H9 (cell line): ENCODE measurements at regions not wholly inside any gene's neighbourhood (a gene's known extent, or its start where the extent isn't known, plus 50 kb on each side); places are given as distances from the start of the nearest gene placed in this dataset.
A peak's percentile ranks its signal among the peaks of the same experiment; 100 is the strongest.

Source experiments
- DNase-seq: peaks from one replicate; pipeline ENCODE4 v3.0.0-alpha.2; 2017
- H2AFZ ChIP-seq: one replicate; pipeline ENCODE4 v1.6.1; 2013; ENCODE audit warnings: mild to moderate bottlenecking, low read length, control low read depth, moderate library complexity
- H2AK5ac ChIP-seq: 2 replicates; pipeline ENCODE4 v1.6.1; 2013; ENCODE audit warnings: low read length, control low read depth, mixed read lengths; ENCODE audit not compliant: insufficient read length
- H2BK120ac ChIP-seq: one replicate; pipeline ENCODE4 v1.6.1; 2013; ENCODE audit warnings: low read depth, mild to moderate bottlenecking, low read length, control low read depth, inconsistent platforms; ENCODE audit not compliant: poor library complexity, severe bottlenecking
- H2BK12ac ChIP-seq: 2 replicates; pipeline ENCODE4 v1.6.1; 2013; ENCODE audit warnings: low read length, control low read depth, mixed read lengths, low read depth; ENCODE audit not compliant: insufficient read length
- H2BK15ac ChIP-seq: 2 replicates; pipeline ENCODE4 v1.6.1; 2013; ENCODE audit warnings: low read depth, low read length, control low read depth
- H2BK20ac ChIP-seq: one replicate; pipeline ENCODE4 v1.6.1; 2013; ENCODE audit warnings: low read depth, mild to moderate bottlenecking, low read length, control low read depth, inconsistent platforms; ENCODE audit not compliant: poor library complexity, severe bottlenecking
- H2BK5ac ChIP-seq: 2 replicates; pipeline ENCODE4 v1.6.1; 2013; ENCODE audit warnings: low read length, control low read depth, mixed read lengths; ENCODE audit not compliant: insufficient read length
- H3K14ac ChIP-seq: 2 replicates; pipeline ENCODE4 v1.6.1; 2013; ENCODE audit warnings: low read length, control low read depth; ENCODE audit not compliant: insufficient read depth
- H3K18ac ChIP-seq: 2 replicates; pipeline ENCODE4 v1.6.1; 2013; ENCODE audit warnings: low read depth, mild to moderate bottlenecking, mixed read lengths, low read length, control low read depth; ENCODE audit not compliant: insufficient read length
- H3K23ac ChIP-seq: 2 replicates; pipeline ENCODE4 v1.6.1; 2013; ENCODE audit warnings: low read length, control low read depth, mixed read lengths, low read depth; ENCODE audit not compliant: insufficient read length
- H3K23me2 ChIP-seq: 2 replicates; pipeline ENCODE4 v1.6.1; 2013; ENCODE audit warnings: low read depth, mild to moderate bottlenecking, mixed read lengths, low read length, control low read depth; ENCODE audit not compliant: insufficient read length, poor library complexity, severe bottlenecking
- H3K27ac ChIP-seq: 2 replicates; pipeline ENCODE4 v1.5.1; 2013; ENCODE audit warnings: low read length, control low read depth, mixed read lengths, low read depth; ENCODE audit not compliant: insufficient read length
- H3K27me3 ChIP-seq: 2 replicates; pipeline ENCODE4 v1.6.1; 2013; ENCODE audit warnings: low read length, control low read depth, inconsistent platforms; ENCODE audit not compliant: insufficient read depth
- H3K4ac ChIP-seq: 2 replicates; pipeline ENCODE4 v1.6.1; 2013; ENCODE audit warnings: low read depth, mild to moderate bottlenecking, control low read depth, inconsistent platforms, low read length, moderate library complexity
- H3K4me1 ChIP-seq: 2 replicates; pipeline ENCODE4 v1.6.1; 2013; ENCODE audit warnings: low read length, control low read depth, inconsistent platforms; ENCODE audit not compliant: insufficient read depth
- H3K4me2 ChIP-seq: 2 replicates; pipeline ENCODE4 v1.6.1; 2013; ENCODE audit warnings: low read length, control low read depth, mixed read lengths; ENCODE audit not compliant: insufficient read length, insufficient read depth
- H3K56ac ChIP-seq: 2 replicates; pipeline ENCODE4 v1.6.1; 2013; ENCODE audit warnings: low read depth, mild to moderate bottlenecking, mixed read lengths, low read length, control low read depth; ENCODE audit not compliant: insufficient read length
- H3K79me1 ChIP-seq: 2 replicates; pipeline ENCODE4 v1.6.1; 2013; ENCODE audit warnings: low read depth, mild to moderate bottlenecking, moderate library complexity, low read length, control low read depth, inconsistent platforms; ENCODE audit not compliant: insufficient read depth, poor library complexity, severe bottlenecking
- H3K79me2 ChIP-seq: 2 replicates; pipeline ENCODE4 v1.6.1; 2013; ENCODE audit warnings: low read length, control low read depth, inconsistent platforms; ENCODE audit not compliant: insufficient read depth
- H3K9ac ChIP-seq: 2 replicates; pipeline ENCODE4 v1.6.1; 2013; ENCODE audit warnings: low read length, control low read depth, mixed read lengths; ENCODE audit not compliant: insufficient read length; ENCODE audit errors: extremely low read depth
- H3K9me3 ChIP-seq: one replicate; pipeline ENCODE4 v1.6.1; 2013; ENCODE audit warnings: low read depth, low read length, inconsistent platforms; ENCODE audit not compliant: control insufficient read depth
- H3T11ph ChIP-seq: one replicate; pipeline ENCODE4 v1.6.1; 2013; ENCODE audit warnings: mild to moderate bottlenecking, low read length, control low read depth, inconsistent platforms
- H4K20me1 ChIP-seq: one replicate; pipeline ENCODE4 v1.6.1; 2013; ENCODE audit not compliant: control insufficient read depth, insufficient read length, insufficient read depth
- H4K5ac ChIP-seq: 2 replicates; pipeline ENCODE4 v1.6.1; 2013; ENCODE audit warnings: low read depth, mild to moderate bottlenecking, mixed read lengths, low read length, control low read depth; ENCODE audit not compliant: insufficient read length
- H4K8ac ChIP-seq: replicated peaks from 2 replicates; pipeline ENCODE4 v1.6.1; 2013; ENCODE audit warnings: low read length, control low read depth, mixed read lengths, low read depth; ENCODE audit not compliant: insufficient read length
- H4K91ac ChIP-seq: 2 replicates; pipeline ENCODE4 v1.6.1; 2013; ENCODE audit warnings: low read depth, mild to moderate bottlenecking, moderate library complexity, mixed read lengths, low read length, control low read depth; ENCODE audit not compliant: insufficient read length
- H3K27ac Mint-ChIP-seq, 3 experiments: 2 replicates in 2 of 3; 3 replicates in 1 of 3; pipeline ENCODE4 v1.8.0; 2020 to 2021; ENCODE audit warnings: mixed read lengths in 3 of 3, mild to moderate bottlenecking in 1 of 3, moderate library complexity in 1 of 3
- H3K27me3 Mint-ChIP-seq: 2 replicates; pipeline ENCODE4 v1.8.0; 2021; ENCODE audit warnings: low read depth, mild to moderate bottlenecking, moderate library complexity, mixed read lengths
- H3K36me3 Mint-ChIP-seq, 3 experiments: 2 replicates in 2 of 3; 3 replicates in 1 of 3; pipeline ENCODE4 v1.8.0; 2020 to 2021; ENCODE audit warnings: low read depth in 3 of 3, mixed read lengths in 3 of 3; ENCODE audit not compliant: insufficient read depth in 1 of 3
- H3K4me1 Mint-ChIP-seq, 2 experiments: 2 replicates each; pipeline ENCODE4 v1.8.0; 2020; ENCODE audit warnings: mixed read lengths in 2 of 2
- H3K4me3 Mint-ChIP-seq, 2 experiments: 2 replicates in 1 of 2; 3 replicates in 1 of 2; pipeline ENCODE4 v1.8.0; 2020 to 2021; ENCODE audit warnings: mild to moderate bottlenecking in 2 of 2, mixed read lengths in 2 of 2, moderate library complexity in 1 of 2
- H3K9me3 Mint-ChIP-seq, 2 experiments: 2 replicates in 1 of 2; 3 replicates in 1 of 2; pipeline ENCODE4 v1.8.0; 2020; ENCODE audit warnings: mild to moderate bottlenecking in 2 of 2, mixed read lengths in 2 of 2, moderate library complexity in 1 of 2
- TF ChIP-seq, protein P1 (sequence below): fragments of 200-600 bp; sonication (generic); conservative IDR thresholded peaks from 3 replicates; pipeline ENCODE4 v1.8.0; 2021; ENCODE audit warnings: antibody characterized with exemption, mild to moderate bottlenecking

DNA sequence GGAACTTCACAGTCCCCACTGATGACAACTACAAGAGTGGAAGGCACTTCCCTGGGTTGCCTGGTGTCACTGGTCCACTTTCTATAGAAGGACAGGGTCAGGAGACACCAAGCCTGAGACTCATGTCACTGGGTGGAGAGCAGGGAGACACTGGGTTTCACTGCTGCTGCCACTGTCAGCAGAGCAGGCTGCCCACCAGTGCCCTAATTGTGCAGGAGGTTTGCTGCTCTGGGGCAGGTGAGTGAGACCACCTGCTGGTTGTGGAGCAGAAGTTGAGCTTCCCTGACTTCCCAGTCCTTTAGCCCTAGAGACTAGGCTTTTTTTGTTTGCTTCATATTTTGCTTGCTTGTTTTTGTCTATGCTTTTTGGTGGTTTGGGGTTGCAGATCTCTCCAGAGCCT, 528.4 kb upstream of the RGMA start:
- no peak overlapping the region for H3K4me3 Mint-ChIP-seq
- Histone ChIP-seq H4K20me1 (no peaks in the 10 kb centered on the region), H3K4me1 (no peaks in the 10 kb centered on the region), H3K27me3 (no peaks in the 10 kb centered on the region), H3K18ac (no peak overlapping the region), H2BK120ac (no peak overlapping the region), H3K79me2 (no peaks in the 10 kb centered on the region), H2BK20ac (no peak overlapping the region), H3K23me2 (no peaks in the 10 kb centered on the region), H2AFZ (no peak overlapping the region), H3K27ac (no peak overlapping the region), H4K5ac (no peak overlapping the region), H3K79me1 (no peaks in the 10 kb centered on the region), H2AK5ac (no peak overlapping the region), H3K9ac (no peak overlapping the region), H3K14ac (no peak overlapping the region; the same call in 1 of the 2 replicates), H4K8ac (peak overlapping the region; percentile 98), H2BK12ac (no peak overlapping the region), H3K4ac (no peak overlapping the region), H3T11ph (no peak overlapping the region), H2BK15ac (no peak overlapping the region), H3K4me2 (no peak overlapping the region), H2BK5ac (no peak overlapping the region), H3K23ac (no peak overlapping the region), H3K56ac (no peak overlapping the region), H3K9me3 (no peaks in the 10 kb centered on the region), H4K91ac (no peak overlapping the region)
- H3K27ac Mint-ChIP-seq: peak overlapping the region in 1 of 3 experiments; percentile 4; a peak in 2 of 7 replicates
- no peaks in the 10 kb centered on the region for H3K27me3 Mint-ChIP-seq
- peak; percentile 28 for DNase-seq
- H3K4me1 Mint-ChIP-seq: peaks cover 10 to 16% of the 10 kb centered on the region in 2 experiments
- TF ChIP-seq, protein P1, sequence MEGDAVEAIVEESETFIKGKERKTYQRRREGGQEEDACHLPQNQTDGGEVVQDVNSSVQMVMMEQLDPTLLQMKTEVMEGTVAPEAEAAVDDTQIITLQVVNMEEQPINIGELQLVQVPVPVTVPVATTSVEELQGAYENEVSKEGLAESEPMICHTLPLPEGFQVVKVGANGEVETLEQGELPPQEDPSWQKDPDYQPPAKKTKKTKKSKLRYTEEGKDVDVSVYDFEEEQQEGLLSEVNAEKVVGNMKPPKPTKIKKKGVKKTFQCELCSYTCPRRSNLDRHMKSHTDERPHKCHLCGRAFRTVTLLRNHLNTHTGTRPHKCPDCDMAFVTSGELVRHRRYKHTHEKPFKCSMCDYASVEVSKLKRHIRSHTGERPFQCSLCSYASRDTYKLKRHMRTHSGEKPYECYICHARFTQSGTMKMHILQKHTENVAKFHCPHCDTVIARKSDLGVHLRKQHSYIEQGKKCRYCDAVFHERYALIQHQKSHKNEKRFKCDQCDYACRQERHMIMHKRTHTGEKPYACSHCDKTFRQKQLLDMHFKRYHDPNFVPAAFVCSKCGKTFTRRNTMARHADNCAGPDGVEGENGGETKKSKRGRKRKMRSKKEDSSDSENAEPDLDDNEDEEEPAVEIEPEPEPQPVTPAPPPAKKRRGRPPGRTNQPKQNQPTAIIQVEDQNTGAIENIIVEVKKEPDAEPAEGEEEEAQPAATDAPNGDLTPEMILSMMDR: no peak
- peaks cover 0 to 4% of the 10 kb centered on the region in 2 experiments; a peak in 1 of 5 replicates for H3K9me3 Mint-ChIP-seq
- H3K36me3 Mint-ChIP-seq: no peaks in the 10 kb centered on the region
